Fibroblast of lung (primary cell): ENCODE measurements at regions not wholly inside any gene's neighbourhood (a gene's known extent, or its start where the extent isn't known, plus 50 kb on each side); places are given as distances from the start of the nearest gene placed in this dataset.
A peak's percentile ranks its signal among the peaks of the same experiment; 100 is the strongest.

ENCODE experiments used
- DNase-seq, 2 donors: peaks; one replicate each; pipeline versions ENCODE4 v3.0.0 to v3.0.0-alpha.2; 2010; ENCODE audit warnings: low read depth in 2 of 2
- H2AFZ ChIP-seq: 2 replicates; pipeline ENCODE4 v1.5.1; 2012; ENCODE audit warnings: low read length, control low read depth, inconsistent platforms
- H3K27ac ChIP-seq: 2 replicates; pipeline ENCODE4 v1.5.1; 2011; ENCODE audit warnings: low read length, control low read depth; ENCODE audit not compliant: insufficient read depth
- H3K27me3 ChIP-seq: 2 replicates; pipeline ENCODE4 v1.5.1; 2011; ENCODE audit warnings: mild to moderate bottlenecking, low read length; ENCODE audit not compliant: control insufficient read depth, insufficient read depth
- H3K36me3 ChIP-seq: 2 replicates; pipeline ENCODE4 v1.5.1; 2011; ENCODE audit warnings: low read length; ENCODE audit not compliant: control insufficient read depth, insufficient read depth
- H3K4me1 ChIP-seq: 2 replicates; pipeline ENCODE4 v1.5.1; 2011; ENCODE audit warnings: low read length; ENCODE audit not compliant: control insufficient read depth, insufficient read depth; ENCODE audit errors: extremely low read depth
- H3K4me2 ChIP-seq: 2 replicates; pipeline ENCODE4 v1.5.1; 2011; ENCODE audit warnings: low read length, control low read depth; ENCODE audit not compliant: insufficient read depth; ENCODE audit errors: extremely low read depth
- H3K4me3 ChIP-seq, 4 experiments: fragments of 200-600 bp in 1 of 4; sonication (generic) in 1 of 4; replicated peaks in 1 of 4; 2 replicates each; pipeline ENCODE4 v1.5.1; 2011 to 2016; ENCODE audit warnings: low read length in 4 of 4, low read depth in 3 of 4, mild to moderate bottlenecking in 3 of 4, control low read depth in 2 of 4, inconsistent platforms in 1 of 4, mixed read lengths in 1 of 4; ENCODE audit not compliant: insufficient read depth in 1 of 4; ENCODE audit errors: control extremely low read depth in 1 of 4
- H3K79me2 ChIP-seq: 2 replicates; pipeline ENCODE4 v1.5.1; 2012; ENCODE audit warnings: mild to moderate bottlenecking, low read length, inconsistent platforms; ENCODE audit not compliant: control insufficient read depth, insufficient read depth
- H3K9ac ChIP-seq: 2 replicates; pipeline ENCODE4 v1.5.1; 2011; ENCODE audit warnings: mild to moderate bottlenecking, low read length, control low read depth; ENCODE audit not compliant: insufficient read depth
- H3K9me3 ChIP-seq: 2 replicates; pipeline ENCODE4 v1.5.1; 2012; ENCODE audit warnings: low read depth, low read length; ENCODE audit not compliant: control insufficient read depth, insufficient read depth
- H4K20me1 ChIP-seq: 2 replicates; pipeline ENCODE4 v1.5.1; 2011; ENCODE audit warnings: low read length; ENCODE audit not compliant: control insufficient read depth, insufficient read depth; ENCODE audit errors: extremely low read depth
- EZH2 ChIP-seq: IDR thresholded peaks from 2 replicates; pipeline ENCODE4 v1.5.1; 2012; ENCODE audit warnings: low read length, control low read depth, mild to moderate bottlenecking; ENCODE audit errors: missing control alignments
- TF ChIP-seq, protein P1 (sequence below), 2 donors: IDR thresholded peaks in 1 of 2; conservative IDR thresholded peaks in 1 of 2; 1 replicate in 1 of 2; 2 replicates in 1 of 2; pipeline ENCODE4 v1.5.1; 2011 to 2012; ENCODE audit warnings: low read length in 2 of 2, control low read depth in 1 of 2, inconsistent platforms in 1 of 2, low read depth in 1 of 2, mild to moderate bottlenecking in 1 of 2

DNA sequence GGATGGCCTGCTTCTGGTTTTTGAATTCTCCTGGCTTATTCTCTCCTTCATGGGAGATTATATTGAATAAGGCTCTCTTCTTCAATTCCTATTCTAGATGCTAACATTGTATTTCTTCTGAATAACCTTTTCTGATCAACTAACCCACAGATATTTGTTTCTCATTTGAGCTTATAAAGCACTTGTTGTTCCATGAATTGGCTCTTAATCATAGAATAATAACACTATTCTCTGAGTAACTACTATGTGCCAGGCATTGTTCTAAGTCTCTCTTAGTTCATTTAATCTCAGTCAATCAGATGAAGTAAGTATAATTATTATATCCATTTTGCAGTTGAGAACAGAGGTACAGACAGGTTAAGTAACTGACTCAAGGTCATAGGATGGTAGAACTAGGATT lies 136.3 kb upstream of the MLIP start:
- Histone ChIP-seq H3K9ac (no peak overlapping the region), H3K27me3 (no peaks in the 10 kb centered on the region), H2AFZ (no peak overlapping the region), H3K4me2 (no peak overlapping the region), H3K9me3 (no peaks in the 10 kb centered on the region), H3K4me3 (no peak overlapping the region), H4K20me1 (no peaks in the 10 kb centered on the region), H3K79me2 (no peaks in the 10 kb centered on the region), H3K4me1 (no peaks in the 10 kb centered on the region), H3K27ac (no peak overlapping the region), H3K36me3 (no peaks in the 10 kb centered on the region)
- DNase-seq = no peak
- TF ChIP-seq EZH2 = no peak
- TF ChIP-seq, protein P1, sequence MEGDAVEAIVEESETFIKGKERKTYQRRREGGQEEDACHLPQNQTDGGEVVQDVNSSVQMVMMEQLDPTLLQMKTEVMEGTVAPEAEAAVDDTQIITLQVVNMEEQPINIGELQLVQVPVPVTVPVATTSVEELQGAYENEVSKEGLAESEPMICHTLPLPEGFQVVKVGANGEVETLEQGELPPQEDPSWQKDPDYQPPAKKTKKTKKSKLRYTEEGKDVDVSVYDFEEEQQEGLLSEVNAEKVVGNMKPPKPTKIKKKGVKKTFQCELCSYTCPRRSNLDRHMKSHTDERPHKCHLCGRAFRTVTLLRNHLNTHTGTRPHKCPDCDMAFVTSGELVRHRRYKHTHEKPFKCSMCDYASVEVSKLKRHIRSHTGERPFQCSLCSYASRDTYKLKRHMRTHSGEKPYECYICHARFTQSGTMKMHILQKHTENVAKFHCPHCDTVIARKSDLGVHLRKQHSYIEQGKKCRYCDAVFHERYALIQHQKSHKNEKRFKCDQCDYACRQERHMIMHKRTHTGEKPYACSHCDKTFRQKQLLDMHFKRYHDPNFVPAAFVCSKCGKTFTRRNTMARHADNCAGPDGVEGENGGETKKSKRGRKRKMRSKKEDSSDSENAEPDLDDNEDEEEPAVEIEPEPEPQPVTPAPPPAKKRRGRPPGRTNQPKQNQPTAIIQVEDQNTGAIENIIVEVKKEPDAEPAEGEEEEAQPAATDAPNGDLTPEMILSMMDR (conservative IDR thresholded peaks at IDR 0.05 in 1 of 2, IDR thresholded peaks at IDR 0.05 in 1 of 2; ENCODE audit: low read depth in 1 of 2, low read length in 2 of 2) = no peak

DNA sequence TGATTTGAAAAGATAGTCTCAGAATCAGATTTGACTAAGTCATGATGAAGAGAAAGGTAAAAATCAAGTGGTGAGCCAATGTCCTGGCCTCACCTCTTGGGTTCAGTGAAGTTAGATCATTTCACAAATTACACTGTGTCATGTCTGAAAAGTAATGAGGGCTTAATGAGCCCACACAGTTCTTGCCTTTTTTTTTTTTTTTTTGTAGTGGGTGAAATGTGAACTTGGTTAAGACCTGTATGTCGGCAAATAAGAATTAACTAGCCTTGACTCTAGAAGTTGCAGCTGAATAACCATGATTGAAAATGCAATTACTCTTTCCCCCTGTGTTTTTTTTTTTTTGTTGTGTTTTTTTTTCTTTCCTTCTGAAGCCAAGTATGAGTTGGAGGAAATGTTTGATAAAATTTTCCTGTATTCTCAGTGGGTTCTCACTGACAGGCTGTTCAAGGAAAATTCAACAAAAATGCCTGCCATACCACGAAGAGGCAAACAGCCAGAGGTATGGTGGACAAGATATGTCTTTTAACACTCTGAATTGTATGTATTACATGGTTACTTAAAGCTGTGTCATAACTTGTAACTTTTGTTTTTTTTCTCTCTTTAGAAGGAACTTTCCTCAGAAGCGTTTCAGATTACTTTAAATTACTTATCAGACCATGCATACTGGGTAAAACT lies 135.2 kb upstream of the MLIP start:
- Histone ChIP-seq H3K4me3 (no peak overlapping the region), H3K27ac (no peak overlapping the region), H3K4me2 (no peak overlapping the region), H3K27me3 (no peaks in the 10 kb centered on the region), H2AFZ (no peak overlapping the region), H3K79me2 (no peaks in the 10 kb centered on the region), H4K20me1 (no peaks in the 10 kb centered on the region), H3K9me3 (no peaks in the 10 kb centered on the region), H3K9ac (no peak overlapping the region), H3K36me3 (no peaks in the 10 kb centered on the region), H3K4me1 (no peaks in the 10 kb centered on the region)
- TF ChIP-seq, protein P1 (conservative IDR thresholded peaks at IDR 0.05 in 1 of 2, IDR thresholded peaks at IDR 0.05 in 1 of 2; ENCODE audit: low read depth in 1 of 2, low read length in 2 of 2) = no peak
- TF ChIP-seq EZH2 = no peak
- peak; percentile 23 to 78 for DNase-seq

DNA sequence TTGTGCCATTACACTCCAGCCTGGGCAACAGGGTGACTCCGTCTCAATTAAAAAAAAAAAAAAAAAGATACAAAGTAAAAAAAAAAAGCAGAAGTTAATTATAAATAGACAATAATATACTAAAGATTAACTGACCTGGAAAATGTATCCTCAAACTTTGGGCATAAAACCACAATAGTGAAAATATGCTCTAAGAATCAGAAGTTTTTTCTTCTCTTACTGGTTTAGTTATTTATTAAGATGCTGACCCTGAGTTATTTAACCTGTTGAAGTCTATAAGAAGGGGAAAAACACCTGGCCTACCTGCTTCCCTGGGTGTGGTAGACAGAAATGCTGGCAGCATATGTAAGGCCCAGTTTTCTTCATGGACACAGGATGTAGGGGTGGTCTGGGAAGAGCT lies 133.7 kb upstream of the MLIP start:
- Histone ChIP-seq H3K4me1 (no peaks in the 10 kb centered on the region), H3K27ac (no peak overlapping the region), H3K4me3 (no peak overlapping the region), H2AFZ (no peak overlapping the region), H3K79me2 (no peaks in the 10 kb centered on the region), H3K36me3 (no peaks in the 10 kb centered on the region), H3K4me2 (no peak overlapping the region), H3K9me3 (no peaks in the 10 kb centered on the region), H4K20me1 (no peaks in the 10 kb centered on the region), H3K27me3 (no peaks in the 10 kb centered on the region), H3K9ac (no peak overlapping the region)
- no peak for DNase-seq
- TF ChIP-seq, protein P1 (conservative IDR thresholded peaks at IDR 0.05 in 1 of 2, IDR thresholded peaks at IDR 0.05 in 1 of 2; ENCODE audit: low read depth in 1 of 2, low read length in 2 of 2) = no peak
- no peak for TF ChIP-seq EZH2
